ENCODE measurements at regions not wholly inside any gene's neighbourhood (a gene's known extent, or its start where the extent isn't known, plus 50 kb on each side); places are given as distances from the start of the nearest gene placed in this dataset.

GRCh38 chr5:176167800-176168199 lies 70.4 kb upstream of the SIMC1 start:
- Histone ChIP-seq H2BK12ac (ENCODE audit: insufficient read length, low read depth, low read length) (no peak overlapping the region), H2BK15ac (ENCODE audit: low read depth, low read length) (no peak overlapping the region), H3K4me2 (ENCODE audit: insufficient read depth, insufficient read length, low read length) (no peak overlapping the region), H2AK5ac (ENCODE audit: insufficient read length, low read length) (no peak overlapping the region), H3K79me1 (ENCODE audit: insufficient read depth, low read depth, low read length, poor library complexity, severe bottlenecking) (no peaks in the 10 kb centered on the region), H3K23me2 (ENCODE audit: insufficient read length, low read depth, low read length, poor library complexity, severe bottlenecking) (no peaks in the 10 kb centered on the region), H3K56ac (ENCODE audit: insufficient read length, low read depth, low read length) (no peak overlapping the region), H2BK20ac (ENCODE audit: low read depth, low read length, poor library complexity, severe bottlenecking) (no peak overlapping the region), H3K18ac (ENCODE audit: insufficient read length, low read depth, low read length) (no peak overlapping the region), H3K79me2 (ENCODE audit: insufficient read depth, low read length) (no peaks in the 10 kb centered on the region), H3K9me3 (ENCODE audit: control insufficient read depth, low read depth, low read length) (no peaks in the 10 kb centered on the region), H3K4me1 (ENCODE audit: insufficient read depth, low read length) (no peaks in the 10 kb centered on the region), H3K4ac (ENCODE audit: low read depth, low read length) (no peak overlapping the region), H2BK120ac (ENCODE audit: low read depth, low read length, poor library complexity, severe bottlenecking) (no peak overlapping the region), H2AFZ (ENCODE audit: low read length) (no peak overlapping the region), H4K5ac (ENCODE audit: insufficient read length, low read depth, low read length) (no peak overlapping the region), H3K27ac (ENCODE audit: insufficient read length, low read depth, low read length) (no peak overlapping the region), H4K20me1 (ENCODE audit: control insufficient read depth, insufficient read depth, insufficient read length) (no peaks in the 10 kb centered on the region), H2BK5ac (ENCODE audit: insufficient read length, low read length) (no peak overlapping the region), H3T11ph (ENCODE audit: low read length) (no peak overlapping the region), H3K14ac (ENCODE audit: insufficient read depth, low read length) (no peak overlapping the region), H3K9ac (ENCODE audit: extremely low read depth, insufficient read length, low read length) (no peak overlapping the region), H4K8ac (replicated peaks; ENCODE audit: insufficient read length, low read depth, low read length) (no peak overlapping the region), H3K27me3 (ENCODE audit: insufficient read depth, low read length) (no peaks in the 10 kb centered on the region), H3K23ac (ENCODE audit: insufficient read length, low read depth, low read length) (no peak overlapping the region), H4K91ac (ENCODE audit: insufficient read length, low read depth, low read length) (no peak overlapping the region)
- DNase-seq, result no peak
- no peak overlapping the region for H3K4me3 Mint-ChIP-seq
- peaks cover 45% of the 10 kb centered on the region for H3K27me3 Mint-ChIP-seq (ENCODE audit: low read depth)
- H3K36me3 Mint-ChIP-seq (ENCODE audit: insufficient read depth in 1 of 3, low read depth in 3 of 3), result no peaks in the 10 kb centered on the region
- H3K27ac Mint-ChIP-seq, result no peak overlapping the region
- peaks cover 27 to 34% of the 10 kb centered on the region in 2 experiments for H3K4me1 Mint-ChIP-seq
- no peaks in the 10 kb centered on the region; a peak in 1 of 5 replicates for H3K9me3 Mint-ChIP-seq
- no peak for TF ChIP-seq CTCF (conservative IDR thresholded peaks at IDR 0.05)
- no CpG with 5 or more reads among the region's 6 CpGs for WGBS (ENCODE audit: extremely low coverage, insufficient read length, low lambda C conversion rate)

All from H9 (cell line).